ENCODE measurements at regions not wholly inside any gene's neighbourhood (a gene's known extent, or its start where the extent isn't known, plus 50 kb on each side); places are given as distances from the start of the nearest gene placed in this dataset.

DNA sequence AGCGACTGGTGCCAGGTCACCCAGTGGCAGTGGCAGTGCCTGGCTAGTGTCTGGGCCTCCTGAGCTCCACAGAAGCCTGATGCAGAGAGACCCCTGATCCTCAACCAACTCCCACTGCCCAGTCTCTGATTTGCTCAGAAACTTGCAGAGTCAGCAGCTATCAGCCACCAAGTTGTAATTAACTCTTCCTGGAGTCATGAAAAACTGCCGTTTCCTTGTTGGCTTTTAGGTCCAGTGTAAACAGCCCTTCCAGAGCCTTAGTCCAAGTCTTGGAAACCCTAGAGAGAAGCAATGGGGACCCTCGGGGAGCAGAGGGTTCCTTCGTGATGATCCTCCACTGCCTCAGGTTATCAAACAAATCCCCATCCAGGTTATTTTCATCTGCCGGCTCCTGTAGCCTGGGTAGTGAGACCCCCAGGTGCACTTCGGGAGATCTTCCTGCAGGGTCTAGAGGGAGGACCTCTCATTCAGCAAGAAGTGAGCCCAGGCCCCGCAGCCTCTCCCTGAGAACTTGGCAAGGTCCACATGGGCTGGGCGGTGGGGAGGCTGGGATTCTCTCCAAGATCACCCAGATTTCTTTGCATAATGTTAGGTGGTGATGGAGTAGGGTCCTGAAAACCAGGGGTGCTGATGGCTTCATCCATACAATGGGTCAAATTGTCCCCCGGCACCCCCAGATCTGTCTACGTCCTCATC is 137.7 kb upstream of the HDAC4 start:
- no peak overlapping the region; a peak in 1 of 4 replicates for H3K9ac ChIP-seq (ENCODE audit: insufficient read depth in 1 of 2, low read depth in 2 of 2, low read length in 2 of 2)
- CTCF ChIA-PET (ENCODE audit: low intra/inter-chr PET ratio): no interaction called here
- no peaks in the 10 kb centered on the region for H3K79me2 ChIP-seq (ENCODE audit: control insufficient read depth, insufficient read depth, low read length)
- FAIRE-seq (no peak), DNase-seq (ENCODE audit: extremely low read depth in 1 of 4, low spot score in 3 of 4) (no peak), ATAC-seq (no peak)
- no peaks in the 10 kb centered on the region for H3K9me3 ChIP-seq (replicated peaks; ENCODE audit: control insufficient read depth, insufficient read depth, low read depth, low read length)
- no peaks in the 10 kb centered on the region for H4K20me1 ChIP-seq (replicated peaks; ENCODE audit: control insufficient read depth, insufficient read depth, low read length)
- H3K9me1 ChIP-seq (ENCODE audit: control insufficient read depth, insufficient read depth, low read length): no peaks in the 10 kb centered on the region
- no peak overlapping the region for H3K27ac ChIP-seq (ENCODE audit: extremely low read depth, low read depth, low read length)
- H2AFZ ChIP-seq (ENCODE audit: low read depth, low read length): no peak overlapping the region
- TF ChIP-seq ZNF766 (CRISPR knock-in tag; conservative IDR thresholded peaks at IDR 0.05): no peak
- TF ChIP-seq, protein P1, sequence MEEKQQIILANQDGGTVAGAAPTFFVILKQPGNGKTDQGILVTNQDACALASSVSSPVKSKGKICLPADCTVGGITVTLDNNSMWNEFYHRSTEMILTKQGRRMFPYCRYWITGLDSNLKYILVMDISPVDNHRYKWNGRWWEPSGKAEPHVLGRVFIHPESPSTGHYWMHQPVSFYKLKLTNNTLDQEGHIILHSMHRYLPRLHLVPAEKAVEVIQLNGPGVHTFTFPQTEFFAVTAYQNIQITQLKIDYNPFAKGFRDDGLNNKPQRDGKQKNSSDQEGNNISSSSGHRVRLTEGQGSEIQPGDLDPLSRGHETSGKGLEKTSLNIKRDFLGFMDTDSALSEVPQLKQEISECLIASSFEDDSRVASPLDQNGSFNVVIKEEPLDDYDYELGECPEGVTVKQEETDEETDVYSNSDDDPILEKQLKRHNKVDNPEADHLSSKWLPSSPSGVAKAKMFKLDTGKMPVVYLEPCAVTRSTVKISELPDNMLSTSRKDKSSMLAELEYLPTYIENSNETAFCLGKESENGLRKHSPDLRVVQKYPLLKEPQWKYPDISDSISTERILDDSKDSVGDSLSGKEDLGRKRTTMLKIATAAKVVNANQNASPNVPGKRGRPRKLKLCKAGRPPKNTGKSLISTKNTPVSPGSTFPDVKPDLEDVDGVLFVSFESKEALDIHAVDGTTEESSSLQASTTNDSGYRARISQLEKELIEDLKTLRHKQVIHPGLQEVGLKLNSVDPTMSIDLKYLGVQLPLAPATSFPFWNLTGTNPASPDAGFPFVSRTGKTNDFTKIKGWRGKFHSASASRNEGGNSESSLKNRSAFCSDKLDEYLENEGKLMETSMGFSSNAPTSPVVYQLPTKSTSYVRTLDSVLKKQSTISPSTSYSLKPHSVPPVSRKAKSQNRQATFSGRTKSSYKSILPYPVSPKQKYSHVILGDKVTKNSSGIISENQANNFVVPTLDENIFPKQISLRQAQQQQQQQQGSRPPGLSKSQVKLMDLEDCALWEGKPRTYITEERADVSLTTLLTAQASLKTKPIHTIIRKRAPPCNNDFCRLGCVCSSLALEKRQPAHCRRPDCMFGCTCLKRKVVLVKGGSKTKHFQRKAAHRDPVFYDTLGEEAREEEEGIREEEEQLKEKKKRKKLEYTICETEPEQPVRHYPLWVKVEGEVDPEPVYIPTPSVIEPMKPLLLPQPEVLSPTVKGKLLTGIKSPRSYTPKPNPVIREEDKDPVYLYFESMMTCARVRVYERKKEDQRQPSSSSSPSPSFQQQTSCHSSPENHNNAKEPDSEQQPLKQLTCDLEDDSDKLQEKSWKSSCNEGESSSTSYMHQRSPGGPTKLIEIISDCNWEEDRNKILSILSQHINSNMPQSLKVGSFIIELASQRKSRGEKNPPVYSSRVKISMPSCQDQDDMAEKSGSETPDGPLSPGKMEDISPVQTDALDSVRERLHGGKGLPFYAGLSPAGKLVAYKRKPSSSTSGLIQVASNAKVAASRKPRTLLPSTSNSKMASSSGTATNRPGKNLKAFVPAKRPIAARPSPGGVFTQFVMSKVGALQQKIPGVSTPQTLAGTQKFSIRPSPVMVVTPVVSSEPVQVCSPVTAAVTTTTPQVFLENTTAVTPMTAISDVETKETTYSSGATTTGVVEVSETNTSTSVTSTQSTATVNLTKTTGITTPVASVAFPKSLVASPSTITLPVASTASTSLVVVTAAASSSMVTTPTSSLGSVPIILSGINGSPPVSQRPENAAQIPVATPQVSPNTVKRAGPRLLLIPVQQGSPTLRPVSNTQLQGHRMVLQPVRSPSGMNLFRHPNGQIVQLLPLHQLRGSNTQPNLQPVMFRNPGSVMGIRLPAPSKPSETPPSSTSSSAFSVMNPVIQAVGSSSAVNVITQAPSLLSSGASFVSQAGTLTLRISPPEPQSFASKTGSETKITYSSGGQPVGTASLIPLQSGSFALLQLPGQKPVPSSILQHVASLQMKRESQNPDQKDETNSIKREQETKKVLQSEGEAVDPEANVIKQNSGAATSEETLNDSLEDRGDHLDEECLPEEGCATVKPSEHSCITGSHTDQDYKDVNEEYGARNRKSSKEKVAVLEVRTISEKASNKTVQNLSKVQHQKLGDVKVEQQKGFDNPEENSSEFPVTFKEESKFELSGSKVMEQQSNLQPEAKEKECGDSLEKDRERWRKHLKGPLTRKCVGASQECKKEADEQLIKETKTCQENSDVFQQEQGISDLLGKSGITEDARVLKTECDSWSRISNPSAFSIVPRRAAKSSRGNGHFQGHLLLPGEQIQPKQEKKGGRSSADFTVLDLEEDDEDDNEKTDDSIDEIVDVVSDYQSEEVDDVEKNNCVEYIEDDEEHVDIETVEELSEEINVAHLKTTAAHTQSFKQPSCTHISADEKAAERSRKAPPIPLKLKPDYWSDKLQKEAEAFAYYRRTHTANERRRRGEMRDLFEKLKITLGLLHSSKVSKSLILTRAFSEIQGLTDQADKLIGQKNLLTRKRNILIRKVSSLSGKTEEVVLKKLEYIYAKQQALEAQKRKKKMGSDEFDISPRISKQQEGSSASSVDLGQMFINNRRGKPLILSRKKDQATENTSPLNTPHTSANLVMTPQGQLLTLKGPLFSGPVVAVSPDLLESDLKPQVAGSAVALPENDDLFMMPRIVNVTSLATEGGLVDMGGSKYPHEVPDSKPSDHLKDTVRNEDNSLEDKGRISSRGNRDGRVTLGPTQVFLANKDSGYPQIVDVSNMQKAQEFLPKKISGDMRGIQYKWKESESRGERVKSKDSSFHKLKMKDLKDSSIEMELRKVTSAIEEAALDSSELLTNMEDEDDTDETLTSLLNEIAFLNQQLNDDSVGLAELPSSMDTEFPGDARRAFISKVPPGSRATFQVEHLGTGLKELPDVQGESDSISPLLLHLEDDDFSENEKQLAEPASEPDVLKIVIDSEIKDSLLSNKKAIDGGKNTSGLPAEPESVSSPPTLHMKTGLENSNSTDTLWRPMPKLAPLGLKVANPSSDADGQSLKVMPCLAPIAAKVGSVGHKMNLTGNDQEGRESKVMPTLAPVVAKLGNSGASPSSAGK (IDR thresholded peaks at IDR 0.05): no peak
- TF ChIP-seq ZNF316 (IDR thresholded peaks at IDR 0.05): peak; percentile 49
- TF ChIP-seq MAFK (IDR thresholded peaks at IDR 0.05; ENCODE audit: low read length): peak; percentile 22; the same call in 1 of the 2 replicates
- TF ChIP-seq MAFG (tag; conservative IDR thresholded peaks at IDR 0.05): peak; percentile 46
- TF ChIP-seq RBBP5 (IDR thresholded peaks at IDR 0.05; ENCODE audit: borderline replicate concordance, insufficient read depth, low read length, poor library complexity, severe bottlenecking): no peak
- TF ChIP-seq C11orf30 (IDR thresholded peaks at IDR 0.05; ENCODE audit: low read depth): peak; percentile 33; the same call in 1 of the 2 replicates
- no TSS peak for BruUV-seq (replicated peaks)
- H3K4me3 ChIP-seq: no peak overlapping the region
- peaks cover 0 to 32% of the 10 kb centered on the region in 2 experiments; a peak in 2 of 5 replicates for H3K27me3 ChIP-seq (ENCODE audit: control insufficient read depth in 2 of 2, insufficient read depth in 2 of 2, low read length in 2 of 2)
- intact Hi-C loops (cut with micrococcal nuclease) (no loop called here), in situ Hi-C loops (cut with MboI) (no loop called here)
- POLR2A ChIA-PET: no interaction called here
- H3K36me3 ChIP-seq (ENCODE audit: control insufficient read depth, insufficient read depth, low read length): no peaks in the 10 kb centered on the region
- H3K4me2 ChIP-seq (ENCODE audit: insufficient read depth, low read length): no peak overlapping the region
- 0% methylated on average over 9 of the region's 10 CpGs for WGBS (ENCODE audit: insufficient coverage, low coverage, missing lambda C conversion rate)
- no peaks in the 10 kb centered on the region for H3K4me1 ChIP-seq (replicated peaks in 1 of 2; ENCODE audit: control insufficient read depth in 2 of 2, insufficient read depth in 2 of 2, low read length in 2 of 2)
